NB4 (cell line): ENCODE measurements at regions not wholly inside any gene's neighbourhood (a gene's known extent, or its start where the extent isn't known, plus 50 kb on each side); places are given as distances from the start of the nearest gene placed in this dataset.

ENCODE experiments used
- MYC ChIP-seq: IDR thresholded peaks from 2 replicates; pipeline ENCODE4 v1.6.1; 2011; ENCODE audit warnings: low read depth, low read length
- POLR2A ChIP-seq: IDR thresholded peaks from 2 replicates; pipeline ENCODE4 v1.6.1; 2011; ENCODE audit warnings: mild to moderate bottlenecking; ENCODE audit not compliant: insufficient read length; ENCODE audit errors: extremely low read depth
- TF ChIP-seq, protein P1 (sequence below): IDR thresholded peaks from one replicate; pipeline ENCODE4 v1.5.1; 2012; ENCODE audit warnings: low read depth, low read length
- TF ChIP-seq, protein P2 (sequence below): IDR thresholded peaks from 2 replicates; pipeline ENCODE4 v1.6.1; 2011; ENCODE audit warnings: low read depth, low read length

DNA sequence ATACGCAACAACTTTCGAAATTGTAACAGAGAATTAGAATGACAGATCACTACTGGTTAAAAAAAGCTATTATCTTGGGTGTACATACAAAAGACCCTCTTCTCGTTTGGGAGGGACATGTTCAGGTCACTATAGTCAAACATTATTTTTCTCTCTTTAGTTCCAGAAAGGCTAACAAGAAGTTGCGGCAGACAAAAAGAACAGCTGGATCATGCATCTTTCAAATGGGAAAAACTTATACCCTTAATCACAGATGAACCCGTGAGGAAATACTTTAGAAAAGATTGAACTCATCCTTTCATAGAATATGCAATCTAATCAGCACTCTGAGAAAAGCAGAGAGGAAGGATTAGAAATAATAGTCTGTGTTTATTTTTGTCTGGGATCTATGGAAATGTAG, 72.5 kb downstream of the EVX1 start:
- TF ChIP-seq, protein P1, sequence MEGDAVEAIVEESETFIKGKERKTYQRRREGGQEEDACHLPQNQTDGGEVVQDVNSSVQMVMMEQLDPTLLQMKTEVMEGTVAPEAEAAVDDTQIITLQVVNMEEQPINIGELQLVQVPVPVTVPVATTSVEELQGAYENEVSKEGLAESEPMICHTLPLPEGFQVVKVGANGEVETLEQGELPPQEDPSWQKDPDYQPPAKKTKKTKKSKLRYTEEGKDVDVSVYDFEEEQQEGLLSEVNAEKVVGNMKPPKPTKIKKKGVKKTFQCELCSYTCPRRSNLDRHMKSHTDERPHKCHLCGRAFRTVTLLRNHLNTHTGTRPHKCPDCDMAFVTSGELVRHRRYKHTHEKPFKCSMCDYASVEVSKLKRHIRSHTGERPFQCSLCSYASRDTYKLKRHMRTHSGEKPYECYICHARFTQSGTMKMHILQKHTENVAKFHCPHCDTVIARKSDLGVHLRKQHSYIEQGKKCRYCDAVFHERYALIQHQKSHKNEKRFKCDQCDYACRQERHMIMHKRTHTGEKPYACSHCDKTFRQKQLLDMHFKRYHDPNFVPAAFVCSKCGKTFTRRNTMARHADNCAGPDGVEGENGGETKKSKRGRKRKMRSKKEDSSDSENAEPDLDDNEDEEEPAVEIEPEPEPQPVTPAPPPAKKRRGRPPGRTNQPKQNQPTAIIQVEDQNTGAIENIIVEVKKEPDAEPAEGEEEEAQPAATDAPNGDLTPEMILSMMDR = no peak
- TF ChIP-seq POLR2A (no peak), MYC (no peak)
- TF ChIP-seq, protein P2, sequence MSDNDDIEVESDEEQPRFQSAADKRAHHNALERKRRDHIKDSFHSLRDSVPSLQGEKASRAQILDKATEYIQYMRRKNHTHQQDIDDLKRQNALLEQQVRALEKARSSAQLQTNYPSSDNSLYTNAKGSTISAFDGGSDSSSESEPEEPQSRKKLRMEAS = no peak
